Heart left ventricle (tissue), 13 donors: ENCODE measurements at regions not wholly inside any gene's neighbourhood (a gene's known extent, or its start where the extent isn't known, plus 50 kb on each side); places are given as distances from the start of the nearest gene placed in this dataset.

Source experiments
- CTCF ChIP-seq, 12 donors: fragments of 200-600 bp; sonication (generic) in 4 of 12; IDR thresholded peaks; one replicate each; pipeline versions ENCODE4 v1.5.0 to v1.8.0; 2018 to 2022; ENCODE audit warnings: antibody characterized with exemption in 12 of 12, mild to moderate bottlenecking in 5 of 12
- POLR2A ChIP-seq, 2 donors: fragments of 450-650 bp; IDR thresholded peaks; one replicate each; pipeline ENCODE4 v1.6.1; 2017; ENCODE audit warnings: antibody characterized with exemption in 2 of 2, mild to moderate bottlenecking in 2 of 2, moderate library complexity in 2 of 2
- donor health status: ischemic (EF 13 %, LVEDD 7.1; RV severe dilation, severe dysfunction).
- donor health status: DM: no; HTN: yes; CAD: no.
- donor health status: DM: no; HTN: no; CAD: no.
- donor health status: ischemic (EF 25% LVEDD 6.9; RV normal size, moderate dysfunction).
- donor health status: ischemic (EF 25% LVEDD 5.7; RV mildly dilated, moderate dysfunction).
- donor health status: ischemic (EF 35%, LVEDD 5.7; RV mildly dilated, moderate dysfunction).
- donor health status: nonischemic (EF 11% LVEDD 7.7; RV severe dilation, severe dysfunction).
- donor health status: DM: yes; HTN: yes; CAD: no.
- donor health status: PGD.
- donor health status: ischemic (EF 29% LVEDD 5.4; RV normal size, mild dysfunction).
- donor health status: nonischemic (EF 23%, LVEDD 6.1; RV moderate dilation, normal function).

GRCh38 chr9:13508086-13508485, 228.6 kb upstream of the MPDZ start:
- no peak for TF ChIP-seq CTCF (IDR thresholded peaks at IDR 0.05)
- TF ChIP-seq POLR2A (IDR thresholded peaks at IDR 0.05), result no peak
